Parathyroid adenoma (tissue), 2 donors: ENCODE measurements at regions not wholly inside any gene's neighbourhood (a gene's known extent, or its start where the extent isn't known, plus 50 kb on each side); places are given as distances from the start of the nearest gene placed in this dataset.

Experiments used
- H2AFZ ChIP-seq: fragments of 300-600 bp; sonication (generic); one replicate; pipeline ENCODE4 v1.7.0; 2017; ENCODE audit warnings: antibody characterized with exemption, mild to moderate bottlenecking
- H3K27ac ChIP-seq: fragments of 300-600 bp; sonication (generic); one replicate; pipeline ENCODE4 v1.7.0; 2017
- H3K27me3 ChIP-seq: fragments of 300-600 bp; sonication (generic); one replicate; pipeline ENCODE4 v1.7.0; 2017; ENCODE audit warnings: low read length; ENCODE audit not compliant: control insufficient read depth, insufficient read depth
- H3K36me3 ChIP-seq: fragments of 300-600 bp; sonication (generic); one replicate; pipeline ENCODE4 v1.7.0; 2017; ENCODE audit warnings: low read length; ENCODE audit not compliant: control insufficient read depth, insufficient read depth
- H3K4me1 ChIP-seq: fragments of 300-600 bp; sonication (generic); one replicate; pipeline ENCODE4 v1.7.0; 2017; ENCODE audit warnings: control low read depth
- H3K4me2 ChIP-seq: fragments of 300-600 bp; sonication (generic); one replicate; pipeline ENCODE4 v1.7.0; 2017; ENCODE audit warnings: low read length
- H3K4me3 ChIP-seq: fragments of 300-600 bp; sonication (generic); one replicate; pipeline ENCODE4 v1.7.0; 2017; ENCODE audit warnings: low read depth, low read length
- H3K79me2 ChIP-seq: fragments of 300-600 bp; sonication (generic); one replicate; pipeline ENCODE4 v1.7.0; 2017; ENCODE audit warnings: control low read depth
- H3K9ac ChIP-seq: fragments of 300-600 bp; sonication (generic); one replicate; pipeline ENCODE4 v1.7.0; 2017; ENCODE audit warnings: mild to moderate bottlenecking
- H3K9me3 ChIP-seq: fragments of 300-600 bp; sonication (generic); one replicate; pipeline ENCODE4 v1.7.0; 2017; ENCODE audit warnings: low read length; ENCODE audit not compliant: control insufficient read depth
- TF ChIP-seq, protein P1 (sequence below): fragments of 300-600 bp; sonication (generic); IDR thresholded peaks from one replicate; pipeline ENCODE4 v1.7.0; 2017; ENCODE audit warnings: antibody characterized with exemption, mild to moderate bottlenecking
- donor health status: primary hyperparathyroidism.

DNA sequence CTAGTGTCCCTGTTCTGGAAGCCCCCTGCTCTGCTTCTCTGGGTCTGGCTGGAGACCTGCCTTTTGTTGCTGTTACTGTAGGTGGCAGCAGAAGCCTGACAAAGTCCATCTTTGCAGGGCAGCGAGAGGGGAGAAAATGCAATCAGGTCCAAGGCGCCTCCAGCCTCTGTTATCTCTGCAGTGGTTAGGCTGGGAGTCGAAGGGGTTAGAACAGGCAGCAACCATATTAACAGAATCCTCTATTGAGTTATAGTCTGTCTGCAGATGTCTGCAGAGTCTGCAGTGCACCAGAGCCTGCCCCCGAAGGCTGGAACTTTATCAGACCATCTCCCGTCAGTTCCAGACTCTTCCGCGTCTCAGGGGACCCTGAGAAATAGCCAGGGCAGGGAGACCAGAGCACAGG lies 404.9 kb upstream of the EEF2KMT start:
- Histone ChIP-seq H3K4me2 (no peak overlapping the region), H3K36me3 (no peaks in the 10 kb centered on the region), H3K4me3 (no peak overlapping the region), H3K79me2 (no peaks in the 10 kb centered on the region), H3K9me3 (no peaks in the 10 kb centered on the region), H2AFZ (no peak overlapping the region), H3K27ac (no peak overlapping the region), H3K27me3 (no peaks in the 10 kb centered on the region), H3K9ac (no peak overlapping the region), H3K4me1 (no peaks in the 10 kb centered on the region)
- TF ChIP-seq, protein P1, sequence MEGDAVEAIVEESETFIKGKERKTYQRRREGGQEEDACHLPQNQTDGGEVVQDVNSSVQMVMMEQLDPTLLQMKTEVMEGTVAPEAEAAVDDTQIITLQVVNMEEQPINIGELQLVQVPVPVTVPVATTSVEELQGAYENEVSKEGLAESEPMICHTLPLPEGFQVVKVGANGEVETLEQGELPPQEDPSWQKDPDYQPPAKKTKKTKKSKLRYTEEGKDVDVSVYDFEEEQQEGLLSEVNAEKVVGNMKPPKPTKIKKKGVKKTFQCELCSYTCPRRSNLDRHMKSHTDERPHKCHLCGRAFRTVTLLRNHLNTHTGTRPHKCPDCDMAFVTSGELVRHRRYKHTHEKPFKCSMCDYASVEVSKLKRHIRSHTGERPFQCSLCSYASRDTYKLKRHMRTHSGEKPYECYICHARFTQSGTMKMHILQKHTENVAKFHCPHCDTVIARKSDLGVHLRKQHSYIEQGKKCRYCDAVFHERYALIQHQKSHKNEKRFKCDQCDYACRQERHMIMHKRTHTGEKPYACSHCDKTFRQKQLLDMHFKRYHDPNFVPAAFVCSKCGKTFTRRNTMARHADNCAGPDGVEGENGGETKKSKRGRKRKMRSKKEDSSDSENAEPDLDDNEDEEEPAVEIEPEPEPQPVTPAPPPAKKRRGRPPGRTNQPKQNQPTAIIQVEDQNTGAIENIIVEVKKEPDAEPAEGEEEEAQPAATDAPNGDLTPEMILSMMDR, result no peak

GRCh38 chr16:5500526-5500925 lies 402.9 kb upstream of the EEF2KMT start:
- Histone ChIP-seq H3K36me3 (no peaks in the 10 kb centered on the region), H3K4me3 (no peak overlapping the region), H3K4me2 (no peak overlapping the region), H3K9ac (no peak overlapping the region), H3K4me1 (no peaks in the 10 kb centered on the region), H2AFZ (no peak overlapping the region), H3K27ac (no peak overlapping the region), H3K79me2 (no peaks in the 10 kb centered on the region), H3K9me3 (no peaks in the 10 kb centered on the region), H3K27me3 (no peaks in the 10 kb centered on the region)
- TF ChIP-seq, protein P1, result no peak

- TF ChIP-seq, protein P1, result no peak
- no peaks in the 10 kb centered on the region for H3K9me3 ChIP-seq
- H3K36me3 ChIP-seq, result no peaks in the 10 kb centered on the region
- no peak overlapping the region for H3K4me3 ChIP-seq
- H3K27me3 ChIP-seq, result no peaks in the 10 kb centered on the region
- H3K79me2 ChIP-seq, result no peaks in the 10 kb centered on the region
- H3K4me2 ChIP-seq, result no peak overlapping the region
- no peak overlapping the region for H2AFZ ChIP-seq
- no peak overlapping the region for H3K27ac ChIP-seq
- no peak overlapping the region for H3K9ac ChIP-seq
- no peaks in the 10 kb centered on the region for H3K4me1 ChIP-seq
Observed at GRCh38 chr16:5498562-5498961, 401.0 kb upstream of the EEF2KMT start.

DNA sequence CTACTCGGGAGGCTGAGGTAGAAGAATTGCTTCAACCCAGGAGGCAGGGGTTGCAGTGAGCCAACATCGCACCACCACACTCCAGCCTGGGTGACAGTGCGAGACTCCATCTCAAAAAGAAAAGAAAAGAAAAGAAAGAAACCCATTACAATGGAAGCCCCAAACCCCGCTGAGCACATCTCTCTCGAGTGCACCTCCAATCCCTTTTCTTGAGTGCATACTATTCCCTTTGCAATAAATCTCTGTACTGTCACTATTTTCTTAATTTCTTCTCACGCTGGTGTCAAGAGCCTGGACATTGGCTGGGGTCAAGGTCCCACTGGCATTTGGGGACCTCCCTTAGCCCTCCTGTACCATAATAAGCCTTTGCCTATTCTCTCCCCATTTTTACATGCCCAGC lies 398.4 kb upstream of the EEF2KMT start:
- TF ChIP-seq, protein P1, result no peak
- no peak overlapping the region for H3K9ac ChIP-seq
- no peaks in the 10 kb centered on the region for H3K79me2 ChIP-seq
- H3K4me2 ChIP-seq, result no peak overlapping the region
- H3K27ac ChIP-seq, result no peak overlapping the region
- H3K4me3 ChIP-seq, result no peak overlapping the region
- no peak overlapping the region for H2AFZ ChIP-seq
- H3K9me3 ChIP-seq, result no peaks in the 10 kb centered on the region
- H3K36me3 ChIP-seq, result no peaks in the 10 kb centered on the region
- no peaks in the 10 kb centered on the region for H3K4me1 ChIP-seq
- H3K27me3 ChIP-seq, result no peaks in the 10 kb centered on the region

- H3K4me2 ChIP-seq, result no peak overlapping the region
- no peaks in the 10 kb centered on the region for H3K36me3 ChIP-seq
- H3K79me2 ChIP-seq, result no peaks in the 10 kb centered on the region
- H3K9ac ChIP-seq, result no peak overlapping the region
- TF ChIP-seq, protein P1, result peak; percentile 26
- H3K27ac ChIP-seq, result no peak overlapping the region
- no peaks in the 10 kb centered on the region for H3K9me3 ChIP-seq
- no peaks in the 10 kb centered on the region for H3K4me1 ChIP-seq
- no peak overlapping the region for H3K4me3 ChIP-seq
- no peak overlapping the region for H2AFZ ChIP-seq
- H3K27me3 ChIP-seq, result no peaks in the 10 kb centered on the region
Observed at GRCh38 chr16:5490499-5490898, 392.9 kb upstream of the EEF2KMT start.
